ENCODE measurements at regions not wholly inside any gene's neighbourhood (a gene's known extent, or its start where the extent isn't known, plus 50 kb on each side); places are given as distances from the start of the nearest gene placed in this dataset.

GRCh38 chr6:22401206-22401605, 104.4 kb upstream of the PRL start:
- no peak for DNase-seq

DNA sequence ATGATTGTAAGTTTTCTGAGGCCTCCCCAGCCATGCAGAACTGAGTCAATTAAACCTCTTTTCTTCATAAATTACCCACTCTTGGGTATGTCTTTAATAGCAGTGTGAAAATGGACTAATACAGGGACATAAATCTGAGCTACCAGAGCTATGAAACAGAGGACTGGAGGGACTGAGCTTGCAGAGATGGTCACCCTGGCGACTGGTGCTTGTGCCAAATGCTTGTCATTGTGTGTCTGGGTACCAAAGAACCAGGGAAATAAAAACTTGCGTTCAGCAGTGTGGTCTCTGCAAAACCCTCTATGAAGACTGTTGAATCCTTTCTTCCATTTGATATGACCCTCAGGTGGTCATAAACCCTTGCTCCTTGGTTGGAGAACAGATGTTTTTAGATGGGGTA, 105.1 kb upstream of the PRL start:
- no peak for DNase-seq

DNA sequence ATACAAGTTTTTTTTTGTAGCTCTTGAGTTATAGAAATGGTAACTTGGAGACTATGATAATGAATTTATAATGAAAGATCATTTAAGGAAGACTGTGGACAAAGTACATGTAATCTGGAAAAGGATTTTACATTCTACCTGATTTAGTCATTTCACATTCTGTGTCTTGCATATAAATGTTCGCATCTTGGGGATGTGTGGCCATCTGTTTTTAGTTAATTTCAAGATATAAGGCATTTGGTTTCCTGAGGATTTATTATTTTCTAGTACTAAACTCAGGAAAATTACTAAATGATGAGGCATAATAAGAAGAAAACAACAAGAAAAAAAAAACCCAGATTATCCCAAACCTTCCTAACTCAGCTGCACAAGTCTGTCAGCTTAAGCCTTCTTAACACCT, 112.7 kb upstream of the PRL start:
- no peak for DNase-seq

DNA sequence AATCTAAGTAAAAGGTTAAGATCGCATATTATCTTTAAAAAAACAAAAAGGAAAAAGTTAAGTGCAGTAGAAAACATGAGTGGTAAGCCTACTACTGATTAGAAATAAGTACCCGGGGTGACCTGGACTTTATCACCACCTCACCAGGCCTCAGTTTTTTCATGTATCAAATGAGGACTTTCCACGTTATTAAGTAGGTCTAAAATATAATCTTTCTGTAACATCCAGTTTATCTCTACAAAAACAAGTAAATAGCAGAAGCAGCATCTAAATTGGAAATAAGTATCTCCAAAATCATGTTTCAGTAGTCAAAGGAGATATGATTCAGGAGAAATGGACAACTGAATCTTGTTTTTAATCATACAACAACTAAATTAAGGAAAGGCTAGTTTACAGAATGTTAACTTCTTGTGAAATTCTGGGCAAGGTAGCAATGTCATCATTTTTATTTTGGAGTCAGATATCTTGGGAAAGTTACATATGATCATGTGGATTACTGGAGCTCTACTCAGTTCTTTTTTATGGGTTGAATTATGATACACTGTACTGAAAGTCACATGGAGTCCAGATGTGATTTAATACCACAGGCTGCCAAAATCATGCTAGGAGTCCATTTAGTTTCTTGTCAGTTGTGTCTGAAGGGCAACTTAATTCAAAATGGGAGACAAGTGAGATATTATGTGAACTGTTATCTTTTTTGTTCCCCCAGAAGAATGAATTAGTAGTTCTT, 114.7 kb upstream of the PRL start:
- no peak for DNase-seq

DNA sequence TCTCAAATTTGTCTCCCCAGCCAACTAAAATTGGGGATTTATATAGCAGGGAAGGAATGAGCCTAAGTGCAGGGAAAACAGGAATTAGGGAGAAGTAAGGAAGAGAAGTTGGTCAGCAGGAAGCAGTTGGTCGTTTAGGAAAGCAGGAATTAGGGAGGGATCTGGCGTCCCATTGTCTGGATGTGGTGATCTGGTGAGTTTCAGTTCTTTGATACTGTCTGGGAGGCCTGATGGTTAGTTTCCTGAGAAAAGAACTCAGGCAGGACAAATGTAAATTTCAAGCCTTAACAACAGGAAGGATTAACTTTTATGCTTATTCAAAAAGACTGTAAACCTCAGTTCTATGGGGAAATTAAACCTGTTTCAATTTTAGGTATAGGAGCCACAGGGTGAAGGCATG, 116.2 kb upstream of the PRL start:
- no peak for DNase-seq

DNA sequence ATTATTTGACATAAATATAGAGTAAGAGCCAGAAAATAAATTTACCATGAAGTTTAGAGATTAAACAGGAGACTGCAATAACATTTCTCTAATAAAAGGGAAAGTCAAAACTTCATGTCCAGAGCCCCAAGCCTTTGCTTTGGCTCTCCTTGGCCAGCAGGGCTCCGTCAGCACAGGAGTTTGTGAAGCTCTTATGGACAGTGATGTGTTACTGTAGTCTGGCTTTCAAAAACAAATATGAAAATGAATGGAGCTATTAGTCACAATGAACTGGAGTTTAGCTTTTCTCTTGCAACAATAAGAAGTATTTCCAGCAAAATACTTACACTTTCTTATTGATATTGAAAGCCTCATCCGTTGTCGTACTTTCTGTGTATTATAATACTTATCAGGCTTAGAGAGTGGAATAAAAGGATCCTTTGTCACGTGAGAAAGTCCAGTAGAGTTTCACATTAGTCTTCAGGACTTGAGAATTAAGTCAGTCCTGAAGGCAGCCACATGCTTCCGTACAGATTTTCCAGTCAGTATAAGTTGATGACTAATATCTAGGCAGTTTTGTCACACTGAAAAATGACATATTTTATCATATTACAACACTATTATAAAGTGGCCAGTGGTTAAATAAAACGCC, 117.0 kb upstream of the PRL start:
- DNase-seq, result peak; percentile 34

DNA sequence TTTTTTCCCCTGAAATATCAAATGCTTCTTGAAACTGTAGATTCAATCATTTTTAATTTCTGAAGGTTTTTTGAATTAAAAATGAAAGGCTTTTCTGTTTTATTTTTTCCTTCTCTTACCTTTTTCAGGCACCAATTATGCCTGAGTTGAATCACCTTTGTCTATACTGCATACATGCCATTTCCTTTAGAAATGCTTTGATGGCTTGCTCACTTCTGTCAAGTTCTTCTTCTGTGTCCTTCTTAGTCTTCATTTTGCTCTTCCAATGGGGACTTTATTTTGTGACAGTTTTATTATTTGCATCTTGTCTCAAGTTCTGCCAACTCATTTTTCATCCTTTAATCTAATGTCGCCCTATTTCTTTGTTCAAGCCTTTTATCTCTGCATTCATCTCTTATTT, 121.9 kb upstream of the PRL start:
- no peak for DNase-seq

- DNase-seq, result peak; percentile 18
Observed at GRCh38 chr6:22421198-22421597, 124.4 kb upstream of the PRL start.

DNA sequence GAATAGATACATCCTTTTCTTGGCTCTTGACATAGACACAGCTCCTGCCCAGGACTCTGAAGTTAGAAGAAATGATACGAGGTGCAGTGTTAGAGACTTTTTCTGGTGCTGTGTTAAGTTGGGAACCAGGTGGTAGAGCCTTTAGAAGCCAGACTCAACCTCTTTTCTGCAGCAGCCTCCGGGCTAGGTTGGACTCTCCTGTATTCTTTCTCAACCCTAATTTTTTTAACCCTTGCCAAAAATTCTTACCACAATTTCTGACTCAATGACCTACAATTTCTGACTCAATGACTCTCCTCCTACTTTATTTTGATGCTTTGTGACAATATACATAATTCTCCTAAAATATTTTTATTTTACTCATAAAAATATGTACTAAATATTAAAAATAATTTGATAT, 127.4 kb upstream of the PRL start:
- no peak for DNase-seq

- DNase-seq, result no peak
Observed at GRCh38 chr6:22432060-22432459, 135.2 kb upstream of the PRL start.

GRCh38 chr6:22433745-22434144, 135.6 kb upstream of the HDGFL1 start:
- no peak for DNase-seq

- no peak for DNase-seq
Observed at GRCh38 chr6:22435151-22435550, 134.2 kb upstream of the HDGFL1 start.

DNA sequence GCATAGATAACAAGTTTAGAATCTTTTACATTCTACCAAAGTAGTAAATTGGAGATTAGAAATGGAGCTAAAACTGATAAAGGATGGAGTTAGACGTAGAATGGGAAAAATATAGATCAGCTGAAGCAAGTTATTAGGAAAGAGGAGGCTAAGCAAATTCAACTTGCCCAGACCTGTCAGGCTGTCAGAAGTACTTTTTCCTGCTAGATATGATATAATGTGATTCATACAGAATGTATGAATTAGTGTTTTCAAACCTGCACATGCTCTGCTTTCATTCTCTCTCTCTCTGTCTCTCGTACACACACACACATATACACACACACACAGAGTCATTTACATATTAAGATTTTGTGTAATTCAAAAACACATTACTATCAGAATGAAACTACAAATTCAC, 133.2 kb upstream of the HDGFL1 start:
- no peak for DNase-seq

DNA sequence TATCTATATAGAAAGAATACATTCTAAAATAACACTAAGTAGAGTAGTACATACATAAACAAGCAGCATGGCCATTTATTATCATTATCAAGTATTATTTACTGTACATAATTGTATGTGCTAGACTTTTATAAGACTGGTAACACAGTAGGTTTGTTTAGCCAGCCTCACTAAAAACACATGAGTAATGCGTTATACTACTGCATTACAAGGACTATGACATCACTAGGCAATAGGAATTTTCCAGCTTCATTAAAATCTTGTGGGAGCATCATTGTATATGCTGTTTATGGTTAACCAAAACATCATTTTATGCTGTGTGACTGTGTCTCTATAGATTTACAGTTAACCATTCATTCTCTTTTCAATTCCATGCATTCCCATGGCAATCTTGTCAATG, 131.7 kb upstream of the HDGFL1 start:
- no peak for DNase-seq

- peak; percentile 58 for DNase-seq
Observed at GRCh38 chr6:22442826-22443225, 126.5 kb upstream of the HDGFL1 start.

GRCh38 chr6:22444330-22444729, 125.0 kb upstream of the HDGFL1 start:
- no peak for DNase-seq

- no peak for DNase-seq
Observed at GRCh38 chr6:22445946-22446345, 123.4 kb upstream of the HDGFL1 start.

GRCh38 chr6:22447249-22448196, 121.8 kb upstream of the HDGFL1 start:
- no peak for DNase-seq

- DNase-seq, result peak; percentile 53
Observed at GRCh38 chr6:22448291-22448711, 121.1 kb upstream of the HDGFL1 start.

GRCh38 chr6:22451962-22452361, 117.4 kb upstream of the HDGFL1 start:
- no peak for DNase-seq

DNA sequence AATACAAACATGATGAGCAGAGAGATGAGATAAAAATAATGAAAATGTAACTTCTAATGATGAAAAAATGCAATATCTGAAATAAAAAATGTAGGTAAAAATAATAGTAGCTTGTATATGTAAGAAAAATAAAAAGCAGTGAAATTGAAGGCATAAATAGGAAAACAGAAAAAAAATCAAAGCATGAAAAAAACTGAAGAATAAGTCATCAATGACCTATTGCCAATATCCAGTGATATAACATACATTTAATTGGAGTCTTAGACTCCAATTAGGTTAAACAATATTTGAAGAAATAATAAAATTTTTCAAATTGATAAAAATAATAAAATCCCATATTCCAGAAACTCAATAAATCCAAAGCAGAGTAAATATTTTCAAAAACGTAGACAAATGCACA, 114.0 kb upstream of the HDGFL1 start:
- DNase-seq, result no peak

GRCh38 chr6:22457996-22458395, 111.4 kb upstream of the HDGFL1 start:
- no peak for DNase-seq

DNA sequence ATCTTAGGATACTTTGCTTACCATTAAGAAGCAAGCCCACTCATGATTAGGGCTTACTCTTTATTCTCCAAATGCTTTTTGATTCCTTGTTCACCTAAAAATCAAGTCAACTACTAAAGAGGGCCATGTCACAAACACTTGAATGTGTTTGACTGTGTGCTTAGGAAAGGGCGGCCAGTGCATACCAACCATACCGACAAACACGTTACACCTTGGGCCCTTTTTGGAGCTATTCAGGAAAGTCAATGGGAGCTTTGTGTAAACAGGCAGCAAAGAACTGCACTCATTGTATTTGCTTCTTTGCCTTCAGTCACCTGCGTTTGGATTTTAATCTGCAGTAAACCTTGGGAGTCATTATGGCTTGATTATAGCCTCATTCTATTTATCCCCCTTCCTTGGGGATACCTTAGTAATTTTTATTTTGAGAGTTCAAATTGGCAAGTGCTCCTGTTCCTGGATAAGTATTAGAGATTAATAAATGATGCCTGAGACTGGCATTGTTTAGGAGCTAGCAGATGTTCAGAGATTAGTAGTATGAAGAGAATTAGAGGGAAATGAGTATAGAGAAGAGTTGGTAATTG, 102.6 kb upstream of the HDGFL1 start:
- DNase-seq, result peak; percentile 26
